ENCODE measurements at regions not wholly inside any gene's neighbourhood (a gene's known extent, or its start where the extent isn't known, plus 50 kb on each side); places are given as distances from the start of the nearest gene placed in this dataset.
"Not testable (repeated sequence)": the region's sequence is repeated elsewhere in the genome, so short reads cannot be mapped to it uniquely, and the experiment has no call there.

DNA sequence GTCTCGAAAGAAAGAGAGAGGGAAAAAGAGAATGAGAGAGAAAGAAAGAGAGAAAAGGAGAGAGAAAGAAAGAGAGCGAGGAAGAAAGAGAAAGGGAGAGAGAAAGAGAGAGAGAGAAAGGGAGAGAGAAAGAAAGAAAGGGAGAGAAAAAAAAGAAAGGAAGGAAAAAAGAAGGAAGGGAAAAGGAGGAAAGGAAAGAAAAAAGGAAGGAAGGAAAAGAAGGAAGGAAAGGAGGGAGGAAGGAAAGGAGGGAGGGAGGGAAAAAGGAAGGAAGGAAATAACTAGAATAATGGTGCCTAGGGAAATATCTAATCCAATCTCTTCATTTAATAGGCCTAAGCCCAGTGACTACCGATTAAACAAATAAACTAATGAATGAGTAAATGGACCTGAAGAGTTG lies 85.4 kb upstream of the LYZL1 start:
- DNase-seq (ENCODE audit: low spot score) = no peak
- Mint-ChIP-seq H3K9me3 (no peaks in the 10 kb centered on the region), H3K36me3 (ENCODE audit: low read depth) (no peaks in the 10 kb centered on the region), H3K27ac (no peak overlapping the region), H3K4me3 (no peak overlapping the region), H3K27me3 (ENCODE audit: low read depth) (no peaks in the 10 kb centered on the region), H3K4me1 (ENCODE audit: low read depth) (no peaks in the 10 kb centered on the region)

DNA sequence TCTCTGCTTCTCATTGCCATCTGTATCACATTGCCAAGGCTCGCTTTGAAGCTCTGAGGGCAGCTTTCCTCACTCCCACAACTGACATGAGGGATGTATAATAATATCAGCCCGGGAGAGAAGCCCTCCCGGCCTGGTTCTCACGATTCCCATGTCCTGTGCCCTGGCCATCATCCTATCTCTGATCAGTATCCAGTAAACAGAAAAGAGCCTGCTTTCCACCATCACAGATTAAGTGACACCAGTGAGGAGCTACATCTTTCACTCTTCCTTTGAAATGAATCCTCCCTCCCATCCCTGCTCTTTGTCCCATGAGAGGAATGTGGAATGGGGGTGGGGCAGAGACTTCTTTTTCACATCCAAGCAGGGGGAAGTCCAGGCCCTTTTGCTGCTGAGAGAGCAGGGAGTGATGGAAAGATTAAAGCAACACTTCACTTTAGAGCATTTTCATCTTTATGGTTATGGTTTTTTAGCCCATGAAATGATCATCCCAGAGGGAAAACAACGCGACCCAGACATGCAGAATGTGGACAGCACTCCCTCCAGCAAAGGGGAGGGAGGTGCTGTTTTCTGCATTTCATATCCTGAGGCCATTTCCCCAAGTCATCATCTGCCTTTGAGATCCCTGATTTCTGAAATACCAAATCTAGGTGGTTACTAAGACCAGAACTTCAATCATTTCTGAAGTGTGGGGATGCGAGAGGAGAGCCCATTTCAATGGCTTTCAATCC lies 84.6 kb upstream of the LYZL1 start:
- Mint-ChIP-seq H3K27me3 (ENCODE audit: low read depth) (no peaks in the 10 kb centered on the region), H3K4me3 (no peak overlapping the region), H3K4me1 (ENCODE audit: low read depth) (no peaks in the 10 kb centered on the region), H3K36me3 (ENCODE audit: low read depth) (no peaks in the 10 kb centered on the region), H3K27ac (no peak overlapping the region), H3K9me3 (no peaks in the 10 kb centered on the region)
- DNase-seq (ENCODE audit: low spot score) = no peak

DNA sequence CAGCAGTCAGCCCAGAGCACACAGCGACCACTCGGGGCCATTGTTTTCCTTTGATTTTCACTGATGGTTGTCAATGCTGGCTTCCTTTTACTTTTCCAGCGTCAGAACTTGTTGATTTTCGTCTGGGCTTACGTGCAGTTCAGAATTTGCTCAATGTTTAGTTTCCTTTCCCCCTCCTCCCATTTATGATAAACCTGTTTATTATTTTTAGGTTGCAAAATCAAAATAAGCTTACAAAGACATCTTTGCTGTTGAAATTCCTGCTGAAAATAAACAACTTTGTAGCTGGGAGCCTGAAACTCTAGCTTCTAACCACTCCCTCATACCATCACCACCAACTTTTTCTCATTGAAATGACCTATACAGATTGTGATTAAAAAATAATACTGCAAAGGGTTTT lies 83.1 kb upstream of the LYZL1 start:
- no peak for DNase-seq (ENCODE audit: low spot score)
- no peak overlapping the region for H3K4me3 Mint-ChIP-seq
- peaks cover 7% of the 10 kb centered on the region for H3K9me3 Mint-ChIP-seq
- H3K27ac Mint-ChIP-seq = no peak overlapping the region
- no peaks in the 10 kb centered on the region for H3K4me1 Mint-ChIP-seq (ENCODE audit: low read depth)
- no peaks in the 10 kb centered on the region for H3K27me3 Mint-ChIP-seq (ENCODE audit: low read depth)
- no peaks in the 10 kb centered on the region for H3K36me3 Mint-ChIP-seq (ENCODE audit: low read depth)

DNA sequence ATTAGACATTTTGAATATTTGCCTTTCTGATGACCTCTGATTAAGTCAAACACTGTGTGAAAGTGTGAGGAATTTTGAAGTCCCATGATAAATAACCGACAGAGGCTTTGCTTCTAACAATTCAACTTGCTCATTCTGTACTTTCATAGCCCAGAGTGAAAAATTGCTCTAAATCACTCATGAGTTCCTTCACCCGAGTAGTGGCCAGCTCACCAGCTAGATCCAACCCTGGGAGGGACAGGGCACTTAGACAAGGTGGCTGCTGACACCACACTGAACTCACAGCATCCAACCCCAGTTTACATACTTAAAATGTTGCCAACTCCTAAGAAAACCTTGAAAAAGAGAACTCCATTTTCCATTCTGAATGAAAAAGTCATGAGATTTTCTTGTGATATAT lies 80.0 kb upstream of the LYZL1 start:
- H3K36me3 Mint-ChIP-seq (ENCODE audit: low read depth) = no peaks in the 10 kb centered on the region
- no peak overlapping the region for H3K27ac Mint-ChIP-seq

DNA sequence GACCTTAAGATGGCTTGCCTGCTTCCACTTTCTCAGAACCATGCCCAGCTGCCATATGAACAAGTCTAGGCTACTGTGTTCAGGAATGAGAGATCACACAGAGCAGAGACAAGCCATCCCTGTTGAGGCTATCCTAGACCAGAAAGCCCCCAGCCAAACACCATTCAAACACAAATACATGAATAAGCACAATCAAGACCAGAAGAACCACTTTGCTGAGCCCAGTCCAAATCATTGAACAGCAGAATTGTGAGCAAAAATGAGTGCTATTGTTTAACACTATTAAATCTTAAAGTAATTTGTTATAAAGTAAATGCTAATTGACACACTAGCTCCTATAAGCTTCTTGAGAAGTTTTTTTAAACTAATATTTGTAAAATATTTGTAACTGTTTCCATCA lies 79.0 kb upstream of the LYZL1 start:
- Mint-ChIP-seq H3K36me3 (ENCODE audit: low read depth) (no peaks in the 10 kb centered on the region), H3K27me3 (ENCODE audit: low read depth) (no peaks in the 10 kb centered on the region), H3K4me3 (no peak overlapping the region), H3K27ac (no peak overlapping the region), H3K4me1 (ENCODE audit: low read depth) (no peaks in the 10 kb centered on the region), H3K9me3 (peaks cover 7% of the 10 kb centered on the region)
- DNase-seq (ENCODE audit: low spot score) = no peak

More for the DNA sequence above, 80.0 kb upstream of the LYZL1 start:
- H3K27me3 Mint-ChIP-seq (ENCODE audit: low read depth) = no peaks in the 10 kb centered on the region
- H3K4me1 Mint-ChIP-seq (ENCODE audit: low read depth) = no peaks in the 10 kb centered on the region
- no peak overlapping the region for H3K4me3 Mint-ChIP-seq
- H3K9me3 Mint-ChIP-seq = peaks cover 7% of the 10 kb centered on the region
- DNase-seq (ENCODE audit: low spot score) = no peak

DNA sequence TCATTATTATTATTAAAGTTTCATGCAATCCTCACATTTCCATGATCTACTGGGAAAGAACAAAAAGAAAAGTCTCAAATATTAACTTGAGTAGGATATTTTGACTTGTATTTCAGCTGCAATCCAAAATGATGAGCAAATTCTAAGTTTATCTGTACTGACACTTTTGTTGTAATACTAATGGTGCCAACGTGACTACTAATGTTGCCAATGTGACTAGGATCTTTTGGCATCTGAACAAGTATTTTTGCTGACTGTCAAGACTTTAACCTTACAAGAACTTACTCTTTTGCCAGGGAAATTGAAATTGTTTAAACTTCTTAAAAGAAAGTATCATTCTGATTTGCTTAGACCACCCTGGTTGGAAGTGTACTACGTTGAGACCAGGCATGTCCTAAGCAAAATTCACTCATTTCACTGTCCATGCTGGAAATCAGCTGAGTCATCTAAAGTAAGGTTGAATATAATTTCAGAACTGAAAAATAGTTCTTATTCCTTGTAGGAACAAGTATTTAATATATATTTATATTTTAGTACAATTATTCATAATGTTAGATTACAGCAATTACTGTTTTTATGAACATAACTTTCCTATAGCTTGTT lies 78.5 kb upstream of the LYZL1 start:
- Mint-ChIP-seq H3K4me1 (ENCODE audit: low read depth) (no peaks in the 10 kb centered on the region), H3K9me3 (peaks cover 7% of the 10 kb centered on the region), H3K27ac (no peak overlapping the region), H3K27me3 (ENCODE audit: low read depth) (no peaks in the 10 kb centered on the region), H3K4me3 (no peak overlapping the region), H3K36me3 (ENCODE audit: low read depth) (no peaks in the 10 kb centered on the region)
- no peak for DNase-seq (ENCODE audit: low spot score)

DNA sequence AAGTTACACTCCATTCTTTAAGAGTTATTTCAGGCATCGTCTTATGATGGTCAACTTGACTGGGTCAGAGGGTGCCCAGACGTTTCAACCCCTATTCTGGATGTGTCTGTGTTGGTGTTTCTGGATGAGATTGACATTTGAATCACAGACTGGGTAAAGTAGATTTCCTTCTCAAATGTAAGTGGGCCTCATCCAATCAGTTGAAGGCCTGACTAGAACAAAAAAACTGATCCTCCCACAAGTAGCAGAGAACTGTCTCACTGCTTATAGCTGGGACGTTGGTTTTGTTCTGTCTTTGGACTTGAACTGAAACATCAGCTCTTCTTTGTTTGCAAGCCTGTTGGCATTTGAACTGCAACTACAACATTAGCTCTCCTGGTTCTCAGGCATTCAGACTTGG lies 76.3 kb upstream of the LYZL1 start:
- Mint-ChIP-seq H3K4me1 (ENCODE audit: low read depth) (no peaks in the 10 kb centered on the region), H3K4me3 (no peak overlapping the region), H3K27me3 (ENCODE audit: low read depth) (no peaks in the 10 kb centered on the region), H3K27ac (no peak overlapping the region), H3K9me3 (peaks cover 7% of the 10 kb centered on the region), H3K36me3 (ENCODE audit: low read depth) (no peaks in the 10 kb centered on the region)
- DNase-seq (ENCODE audit: low spot score) = no peak

DNA sequence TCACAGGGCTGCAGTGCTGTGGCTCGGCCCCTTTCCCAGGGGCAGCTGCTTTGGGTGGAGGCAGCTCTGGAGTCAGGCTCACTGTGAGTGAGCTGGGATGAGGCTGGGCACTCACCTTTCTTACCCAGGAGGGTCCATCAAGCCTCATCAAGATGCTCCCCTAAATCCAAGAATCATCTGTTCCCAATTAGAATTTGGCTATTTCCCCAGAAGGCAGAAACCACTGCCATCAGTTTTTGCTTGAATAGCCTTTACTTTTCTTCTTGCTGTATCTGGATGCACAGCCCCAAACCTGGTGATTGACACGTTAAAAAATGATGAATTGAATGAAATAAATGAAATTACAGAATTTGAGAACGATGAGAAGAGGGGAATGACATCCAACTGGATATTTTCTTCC lies 74.3 kb upstream of the LYZL1 start:
- Mint-ChIP-seq H3K4me1 (ENCODE audit: low read depth) (no peaks in the 10 kb centered on the region), H3K9me3 (peaks cover 7% of the 10 kb centered on the region), H3K27ac (no peak overlapping the region), H3K4me3 (no peak overlapping the region), H3K36me3 (ENCODE audit: low read depth) (no peaks in the 10 kb centered on the region), H3K27me3 (ENCODE audit: low read depth) (no peaks in the 10 kb centered on the region)
- DNase-seq (ENCODE audit: low spot score) = no peak

DNA sequence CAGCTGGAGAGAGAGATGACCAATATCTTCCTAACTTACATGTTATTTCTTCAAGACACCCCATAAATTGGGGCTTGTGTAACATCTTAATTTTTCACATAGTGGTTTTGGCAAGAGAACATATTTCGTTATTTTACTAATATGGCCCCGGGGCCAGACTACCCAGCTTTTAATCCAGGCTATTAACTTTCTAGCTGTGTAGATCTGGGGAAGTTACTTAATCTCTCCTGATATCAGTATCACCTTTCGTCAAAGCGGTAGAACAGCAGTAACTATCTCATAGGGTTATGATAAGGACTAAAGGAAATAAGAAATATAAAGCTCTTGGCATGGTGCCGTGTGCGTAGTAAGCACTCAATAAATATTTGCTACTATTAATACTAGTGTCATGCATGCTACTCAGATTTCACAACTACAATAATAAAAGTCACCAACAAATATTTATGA lies 71.6 kb upstream of the LYZL1 start:
- H3K9me3 Mint-ChIP-seq = no peaks in the 10 kb centered on the region
- no peak for DNase-seq (ENCODE audit: low spot score)

DNA sequence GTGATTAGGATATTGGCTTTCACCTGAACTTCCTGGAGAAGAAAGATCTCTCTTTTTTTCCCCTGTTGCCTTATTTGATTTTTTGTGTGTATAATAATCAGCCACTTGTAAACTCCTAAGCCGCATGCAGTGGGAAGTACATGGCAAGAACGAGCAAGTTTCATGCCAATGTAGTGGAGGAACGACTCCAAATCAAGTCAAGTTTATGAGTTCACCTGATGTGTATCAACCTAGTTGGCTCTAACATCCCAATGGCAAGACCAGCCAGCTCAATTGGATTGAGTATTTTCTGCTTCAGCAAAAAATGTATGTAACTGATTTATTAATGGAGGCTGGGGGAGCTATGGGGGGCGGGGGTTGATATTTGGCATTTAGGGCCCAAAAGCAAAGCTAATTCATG lies 65.5 kb upstream of the LYZL1 start:
- DNase-seq (ENCODE audit: low spot score) = no peak
- Mint-ChIP-seq H3K9me3 (no peaks in the 10 kb centered on the region), H3K27ac (no peak overlapping the region), H3K36me3 (ENCODE audit: low read depth) (no peaks in the 10 kb centered on the region), H3K27me3 (ENCODE audit: low read depth) (no peaks in the 10 kb centered on the region), H3K4me1 (ENCODE audit: low read depth) (no peaks in the 10 kb centered on the region), H3K4me3 (no peak overlapping the region)

More for the DNA sequence above, 71.6 kb upstream of the LYZL1 start:
- no peaks in the 10 kb centered on the region for H3K4me1 Mint-ChIP-seq (ENCODE audit: low read depth)
- no peaks in the 10 kb centered on the region for H3K36me3 Mint-ChIP-seq (ENCODE audit: low read depth)
- H3K27ac Mint-ChIP-seq = no peak overlapping the region
- no peak overlapping the region for H3K4me3 Mint-ChIP-seq
- no peaks in the 10 kb centered on the region for H3K27me3 Mint-ChIP-seq (ENCODE audit: low read depth)

DNA sequence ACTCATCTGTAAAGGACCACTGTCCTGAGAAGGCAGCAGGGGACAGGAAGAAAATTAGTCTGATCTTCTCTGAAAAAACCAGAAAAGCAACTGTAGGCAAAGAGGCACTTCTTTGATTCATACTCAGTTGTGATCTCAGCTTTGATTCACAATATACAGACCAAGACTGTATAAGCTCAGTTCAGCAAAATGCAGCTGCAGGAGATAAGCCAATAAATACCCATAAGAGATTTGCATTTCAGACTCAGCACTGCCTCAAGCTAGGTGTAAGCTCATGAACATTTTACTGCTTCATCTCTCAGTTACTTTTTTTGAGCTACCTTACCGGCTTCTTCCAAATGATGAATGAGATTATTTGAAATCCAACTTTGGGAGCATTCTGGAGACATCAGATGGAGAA lies 64.2 kb upstream of the LYZL1 start:
- no peak overlapping the region for H3K27ac Mint-ChIP-seq

DNA sequence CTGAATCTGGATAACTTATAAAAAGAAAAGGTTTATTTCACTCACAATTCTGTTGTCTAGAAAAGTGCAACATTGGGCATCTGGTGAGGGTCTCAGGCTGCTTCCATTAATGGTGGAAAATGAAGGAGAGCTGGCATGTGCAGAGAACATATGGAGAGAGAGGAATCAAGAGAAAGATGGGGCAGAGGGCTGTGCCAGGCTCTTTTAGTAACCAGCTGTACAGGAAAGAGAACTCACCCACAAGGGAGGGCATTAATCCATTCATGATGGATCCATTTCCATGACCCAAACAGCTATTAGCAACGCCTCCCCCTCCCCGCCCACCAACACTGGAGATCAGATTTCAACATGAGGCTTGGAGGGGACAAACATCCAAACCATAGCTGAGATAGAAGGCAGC lies 61.7 kb upstream of the LYZL1 start:
- no peaks in the 10 kb centered on the region for H3K36me3 Mint-ChIP-seq (ENCODE audit: low read depth)
- H3K4me1 Mint-ChIP-seq (ENCODE audit: low read depth) = no peaks in the 10 kb centered on the region
- H3K27ac Mint-ChIP-seq = no peak overlapping the region
- H3K4me3 Mint-ChIP-seq = no peak overlapping the region
- no peaks in the 10 kb centered on the region for H3K27me3 Mint-ChIP-seq (ENCODE audit: low read depth)
- no peak for DNase-seq (ENCODE audit: low spot score)
- H3K9me3 Mint-ChIP-seq = no peaks in the 10 kb centered on the region

More for the DNA sequence above, 64.2 kb upstream of the LYZL1 start:
- no peak for DNase-seq (ENCODE audit: low spot score)
- Mint-ChIP-seq H3K4me3 (no peak overlapping the region), H3K36me3 (ENCODE audit: low read depth) (no peaks in the 10 kb centered on the region), H3K4me1 (ENCODE audit: low read depth) (no peaks in the 10 kb centered on the region), H3K9me3 (no peaks in the 10 kb centered on the region), H3K27me3 (ENCODE audit: low read depth) (no peaks in the 10 kb centered on the region)

DNA sequence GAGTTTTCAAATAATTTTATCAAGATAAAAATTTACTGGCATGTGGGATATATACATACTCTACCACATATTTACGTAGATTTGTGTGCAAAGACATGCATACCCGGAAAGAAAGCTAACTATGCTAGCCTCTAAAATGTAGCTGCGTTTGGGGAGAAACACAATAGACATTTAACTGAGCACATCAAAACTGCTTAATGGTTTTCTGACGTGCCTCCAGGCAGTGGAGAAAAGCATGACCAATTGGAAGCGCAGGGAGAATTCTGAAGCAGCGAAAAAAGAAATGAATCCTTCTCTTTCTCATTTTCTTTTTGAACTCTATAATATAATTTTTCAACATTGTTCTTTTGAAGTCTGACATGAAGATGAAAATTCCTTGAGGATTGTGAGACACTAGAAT lies 60.3 kb upstream of the LYZL1 start:
- no peaks in the 10 kb centered on the region for H3K27me3 Mint-ChIP-seq (ENCODE audit: low read depth)
- no peaks in the 10 kb centered on the region for H3K4me1 Mint-ChIP-seq (ENCODE audit: low read depth)
- no peaks in the 10 kb centered on the region for H3K36me3 Mint-ChIP-seq (ENCODE audit: low read depth)
- no peaks in the 10 kb centered on the region for H3K9me3 Mint-ChIP-seq
- no peak for DNase-seq (ENCODE audit: low spot score)
- H3K4me3 Mint-ChIP-seq = no peak overlapping the region
- no peak overlapping the region for H3K27ac Mint-ChIP-seq

DNA sequence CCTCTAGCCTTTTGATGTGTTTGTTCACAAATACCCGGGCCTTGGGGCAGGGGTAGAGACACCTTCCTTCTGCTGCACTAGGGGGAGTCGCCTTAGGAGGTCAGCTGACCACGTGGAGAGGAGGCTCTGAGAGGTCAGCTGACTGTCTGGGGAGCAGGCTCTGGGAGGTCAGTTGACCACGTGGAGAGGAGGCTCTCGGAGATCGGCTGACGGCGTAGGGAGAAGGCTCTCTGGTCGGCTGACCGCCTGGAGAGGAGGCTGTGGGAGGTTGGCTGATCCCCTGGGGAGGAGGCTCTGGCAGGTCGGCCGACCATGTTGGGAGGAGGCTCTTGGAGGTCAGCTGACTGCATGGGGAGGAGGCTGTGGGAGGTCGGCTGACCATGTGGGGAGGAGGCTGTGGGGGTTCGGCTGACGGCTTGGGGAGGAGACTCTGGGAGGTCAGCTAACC lies 59.6 kb upstream of the LYZL1 start:
- Mint-ChIP-seq H3K9me3 (no peaks in the 10 kb centered on the region), H3K4me3 (no peak overlapping the region), H3K27ac (no peak overlapping the region), H3K4me1 (ENCODE audit: low read depth) (no peaks in the 10 kb centered on the region), H3K27me3 (ENCODE audit: low read depth) (no peaks in the 10 kb centered on the region), H3K36me3 (ENCODE audit: low read depth) (no peaks in the 10 kb centered on the region)
- DNase-seq (ENCODE audit: low spot score) = no peak

DNA sequence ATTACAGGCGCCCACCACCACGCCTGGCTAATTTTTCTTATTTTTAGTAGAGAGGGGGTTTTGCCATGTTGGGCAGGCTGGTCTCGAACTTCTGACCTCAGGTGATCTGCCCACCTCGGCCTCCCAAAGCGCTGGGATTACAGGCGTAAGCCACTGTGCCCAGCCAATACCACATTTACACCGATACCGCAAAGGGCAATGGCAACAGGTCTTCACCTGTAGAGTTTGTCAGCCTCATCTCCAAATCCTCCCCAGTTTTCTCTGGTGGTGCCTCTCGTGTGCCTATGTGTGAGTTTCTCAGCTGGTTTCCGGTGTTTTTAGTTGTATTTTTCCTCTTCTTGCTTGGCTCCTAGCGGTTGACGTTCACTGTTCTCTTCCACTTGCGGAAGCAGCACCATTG lies 52.0 kb upstream of the LYZL1 start:
- not testable (repeated sequence) for H3K27me3 Mint-ChIP-seq (ENCODE audit: low read depth); H3K36me3 Mint-ChIP-seq (ENCODE audit: low read depth); H3K4me3 Mint-ChIP-seq; H3K27ac Mint-ChIP-seq; H3K4me1 Mint-ChIP-seq (ENCODE audit: low read depth); DNase-seq (ENCODE audit: low spot score); H3K9me3 Mint-ChIP-seq

All from T-helper 2 cell treated with Interferon-gamma antibody and Interleukin-4, amounts not matched to agents 5 μg/mL and 100 μg/mL, for 36 hours (primary cell).